ENCODE measurements at regions not wholly inside any gene's neighbourhood (a gene's known extent, or its start where the extent isn't known, plus 50 kb on each side); places are given as distances from the start of the nearest gene placed in this dataset.

- TF ChIP-seq EZH2 (IDR thresholded peaks at IDR 0.05; ENCODE audit: insufficient read depth, poor library complexity, severe bottlenecking) (no peak), EZH2phosphoT487 (IDR thresholded peaks at IDR 0.05; ENCODE audit: insufficient read depth, low read depth) (no peak)
Measured at GRCh38 chr2:64844087-64844486, 145.1 kb upstream of the SLC1A4 start.
